NCI-H2081 treated with DMSO at 0.1 percent for 48 hours (cell line): ENCODE measurements at regions not wholly inside any gene's neighbourhood (a gene's known extent, or its start where the extent isn't known, plus 50 kb on each side); places are given as distances from the start of the nearest gene placed in this dataset.
"Not testable (repeated sequence)": the region's sequence is repeated elsewhere in the genome, so short reads cannot be mapped to it uniquely, and the experiment has no call there.

Experiments used
- DNase-seq: peaks from one replicate; lab custom pipeline; 2025; lab: John Stamatoyannopoulos, UW

DNA sequence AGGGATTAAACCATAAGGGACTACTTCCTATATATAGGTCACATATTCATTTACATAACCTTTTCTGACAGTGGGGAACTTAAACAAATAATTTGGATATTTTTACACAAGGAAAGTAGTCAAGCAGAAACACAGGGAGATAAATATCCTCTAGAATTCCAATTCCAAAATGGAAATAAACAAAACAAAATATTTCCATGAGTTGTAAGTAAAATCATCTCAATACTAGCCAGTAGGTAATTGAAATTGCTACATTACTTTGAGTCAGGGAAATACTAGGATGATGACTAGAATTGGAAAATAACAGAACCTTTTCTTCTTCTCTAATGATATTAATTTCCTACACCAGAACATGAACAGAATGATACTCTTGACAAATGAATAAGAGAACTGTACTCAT, 1308.1 kb upstream of the GJE1 start:
- DNase-seq, result no peak

DNA sequence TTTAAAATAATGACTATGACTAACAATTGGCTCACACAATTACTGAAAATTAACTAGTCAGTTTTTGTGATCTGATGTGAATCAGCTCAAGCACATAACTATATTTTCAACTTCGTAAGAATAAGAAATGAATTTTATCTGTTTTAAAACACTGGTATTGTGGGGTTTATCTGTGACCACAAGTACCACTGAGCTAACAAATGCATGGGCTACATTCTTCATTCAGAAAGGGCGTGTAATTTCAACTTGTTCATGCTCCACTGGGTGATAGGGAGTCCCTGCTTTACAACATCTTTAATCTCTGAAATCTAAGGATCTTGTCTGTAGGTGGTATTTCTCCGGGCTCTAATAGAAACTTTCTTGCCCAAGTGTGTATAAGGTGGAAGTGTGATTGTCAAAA, 1311.5 kb upstream of the GJE1 start:
- no peak for DNase-seq

DNA sequence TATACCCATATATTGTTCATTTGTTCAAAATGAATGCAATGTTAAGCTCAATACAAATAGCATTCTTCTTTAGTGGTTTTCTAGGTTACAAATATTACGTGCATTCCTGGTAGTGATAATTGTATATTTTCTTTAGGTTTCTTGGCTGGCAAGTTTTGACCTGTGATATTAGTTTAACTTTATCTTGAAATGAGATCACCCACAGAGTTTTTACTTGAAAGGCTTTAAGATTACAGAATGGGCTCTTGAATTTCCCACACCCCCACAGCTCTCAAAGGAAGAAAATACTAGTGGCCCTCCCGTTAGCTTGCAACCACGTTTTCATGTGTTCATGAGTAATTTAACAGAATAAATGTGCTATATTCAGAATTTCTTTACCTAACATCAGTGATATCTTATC, 1315.5 kb upstream of the GJE1 start:
- DNase-seq, result no peak

GRCh38 chr6:140816681-140817080, 1316.0 kb upstream of the GJE1 start:
- no peak for DNase-seq

DNA sequence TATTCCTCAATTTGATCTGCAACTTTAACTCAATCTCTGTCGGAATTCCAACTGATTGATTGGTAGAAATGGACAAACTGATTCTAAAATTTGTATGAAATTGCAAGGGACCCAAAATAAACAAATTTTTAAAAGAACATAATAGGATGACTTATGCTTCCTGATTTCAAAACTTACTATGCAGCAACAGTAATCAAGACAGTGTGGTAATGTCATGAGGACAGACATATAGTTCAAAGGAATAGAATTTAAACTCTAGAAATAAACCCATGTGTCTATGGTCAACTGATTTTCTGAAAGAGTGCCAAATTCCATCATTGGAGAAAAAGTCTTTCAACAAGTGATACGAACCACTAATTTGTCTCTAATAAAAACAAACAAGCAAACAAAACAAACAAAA, 1320.1 kb upstream of the GJE1 start:
- no peak for DNase-seq

GRCh38 chr6:140811642-140812041, 1321.1 kb upstream of the GJE1 start:
- DNase-seq, result no peak

GRCh38 chr6:140809694-140810101, 1323.0 kb upstream of the GJE1 start:
- DNase-seq, result no peak

- no peak for DNase-seq
Observed at GRCh38 chr6:140806431-140806830, 1326.3 kb upstream of the GJE1 start.

- no peak for DNase-seq
Observed at GRCh38 chr6:140794544-140794943, 1338.2 kb upstream of the GJE1 start.

- DNase-seq, result no peak
Observed at GRCh38 chr6:140790109-140790508, 1342.6 kb upstream of the GJE1 start.

DNA sequence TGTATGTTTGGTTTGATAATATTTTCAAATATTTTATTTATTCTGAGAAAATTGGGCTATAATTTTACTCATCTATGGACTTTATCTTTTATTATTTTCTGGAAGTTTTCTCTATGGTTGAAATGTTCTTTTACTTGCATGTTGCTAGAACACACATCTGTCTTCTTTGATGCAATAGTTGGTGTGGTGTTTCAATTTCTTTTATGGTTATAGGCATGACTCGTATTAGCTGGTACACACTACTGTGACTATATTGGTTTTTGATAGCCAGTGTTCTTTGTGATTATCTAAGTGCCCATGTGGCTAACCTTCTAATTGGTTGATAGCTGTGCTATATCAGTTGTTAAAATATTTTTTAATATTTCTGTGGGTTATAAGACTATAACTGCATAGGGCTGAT, 1343.3 kb upstream of the GJE1 start:
- no peak for DNase-seq

DNA sequence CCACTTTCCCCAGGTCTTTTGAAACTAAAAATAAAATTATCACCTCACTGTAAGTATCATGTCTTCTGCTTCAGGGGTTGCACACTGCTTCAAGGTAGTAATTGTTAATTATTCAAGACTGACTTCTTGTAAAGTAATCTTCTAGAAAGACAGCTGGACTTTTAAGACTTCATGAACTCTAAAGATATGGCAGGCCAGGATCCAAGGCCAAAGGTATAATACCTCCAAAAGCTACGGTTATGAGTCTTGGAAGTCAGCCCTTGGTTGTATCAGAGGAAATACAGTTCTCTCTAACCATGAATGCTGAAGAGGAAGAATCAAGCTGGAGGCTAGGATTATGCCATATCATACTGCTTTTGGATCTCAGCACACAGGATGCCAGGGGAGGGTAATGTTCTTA, 1346.8 kb upstream of the GJE1 start:
- no peak for DNase-seq

DNA sequence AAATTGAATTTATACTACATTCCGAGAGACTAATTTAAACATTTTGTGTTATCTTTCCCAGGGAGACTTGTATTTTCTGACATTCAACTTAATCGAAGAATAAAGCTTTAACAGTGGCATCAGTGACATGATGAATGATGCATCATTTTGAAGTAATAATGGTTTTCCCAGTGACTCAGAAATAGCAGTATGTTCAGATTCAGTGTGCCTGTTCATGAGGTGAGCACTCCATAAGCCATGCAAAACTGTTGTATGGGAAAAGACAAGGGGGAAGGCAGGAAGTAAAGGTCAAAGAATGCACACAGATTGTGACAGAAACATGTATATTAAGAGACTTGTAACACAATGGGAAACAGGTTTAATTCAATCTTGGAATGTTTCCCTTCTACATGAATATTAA, 1348.2 kb upstream of the GJE1 start:
- DNase-seq, result no peak

GRCh38 chr6:140783504-140783903, 1349.2 kb upstream of the GJE1 start:
- DNase-seq, result not testable (repeated sequence)

DNA sequence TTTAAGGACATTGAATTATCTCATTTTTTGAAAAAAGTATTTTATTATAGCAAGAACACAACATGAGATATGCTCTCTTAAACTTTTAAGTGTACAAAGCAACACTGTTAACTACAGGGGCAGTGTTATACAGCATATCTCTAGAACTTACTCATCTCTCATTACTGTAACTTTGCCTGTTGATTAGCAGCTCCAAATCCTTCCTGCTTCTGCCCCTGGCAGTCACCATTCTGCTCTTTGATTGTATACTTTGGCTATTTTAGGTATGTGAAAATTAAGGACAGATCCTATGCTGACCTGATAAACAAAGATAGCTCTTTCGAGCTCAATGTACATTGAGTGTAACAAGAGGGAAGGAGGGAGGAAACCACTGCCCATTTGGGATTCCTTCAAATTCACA, 1349.8 kb upstream of the GJE1 start:
- no peak for DNase-seq

- DNase-seq, result no peak
Observed at GRCh38 chr6:140779991-140780596, 1352.6 kb upstream of the GJE1 start.

DNA sequence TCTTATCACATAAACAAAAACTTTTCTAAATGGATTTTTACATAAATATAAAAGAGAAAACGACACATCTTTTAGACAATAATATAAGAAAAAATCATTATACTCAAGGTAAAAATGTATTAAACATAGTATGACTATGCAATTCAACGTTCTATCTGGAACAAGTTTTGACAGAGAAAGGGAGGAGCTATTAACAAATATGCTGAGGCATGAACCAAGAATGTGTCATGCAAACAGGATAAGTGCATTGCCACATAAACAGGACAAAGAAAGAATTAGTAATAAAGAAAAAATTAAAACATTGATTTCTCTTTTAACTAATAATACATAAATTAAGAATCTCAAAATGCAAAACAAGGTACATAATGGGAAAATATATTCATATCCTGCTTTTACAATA, 1353.4 kb upstream of the GJE1 start:
- DNase-seq, result no peak

DNA sequence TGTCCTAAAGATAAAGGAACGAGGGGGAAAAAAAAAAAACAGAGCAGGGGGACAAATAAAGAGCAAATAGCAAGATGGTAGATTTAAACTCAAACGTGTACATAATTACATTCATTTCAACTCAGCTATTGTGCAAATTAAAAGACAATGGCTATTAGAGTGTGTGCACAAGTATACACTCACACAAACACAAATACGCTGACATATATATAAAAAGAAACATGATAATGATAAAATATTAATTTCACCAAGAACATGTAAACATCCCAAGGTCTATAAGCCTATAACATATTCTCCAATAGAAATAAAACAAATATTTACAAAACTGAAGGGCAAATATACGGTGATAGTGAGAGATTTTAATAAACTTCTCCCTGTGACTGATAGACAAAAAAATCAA, 1354.9 kb upstream of the GJE1 start:
- DNase-seq, result no peak

- DNase-seq, result no peak
Observed at GRCh38 chr6:140775061-140775460, 1357.7 kb upstream of the GJE1 start.

- no peak for DNase-seq
Observed at GRCh38 chr6:140774080-140774505, 1358.6 kb upstream of the GJE1 start.

- DNase-seq, result no peak
Observed at GRCh38 chr6:140773276-140773675, 1359.4 kb upstream of the GJE1 start.

DNA sequence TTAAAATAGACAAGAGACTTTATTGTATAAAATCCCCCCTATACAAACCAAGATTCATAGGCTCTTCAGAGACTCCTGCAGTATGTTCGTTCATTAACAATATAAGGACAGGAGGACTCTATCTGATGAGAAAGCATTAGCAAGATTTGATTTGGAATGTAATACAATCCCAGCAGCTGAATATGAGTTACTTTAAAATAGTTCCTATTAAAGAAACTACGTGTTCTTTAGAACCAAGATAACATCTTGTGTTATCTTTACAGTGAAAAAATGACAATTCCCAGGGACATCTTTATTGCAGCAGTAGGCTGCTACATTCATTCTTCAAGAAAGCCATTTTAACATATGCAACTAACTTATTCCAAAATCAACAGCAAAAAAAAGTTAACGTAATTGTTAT, 1360.1 kb upstream of the GJE1 start:
- DNase-seq, result no peak

DNA sequence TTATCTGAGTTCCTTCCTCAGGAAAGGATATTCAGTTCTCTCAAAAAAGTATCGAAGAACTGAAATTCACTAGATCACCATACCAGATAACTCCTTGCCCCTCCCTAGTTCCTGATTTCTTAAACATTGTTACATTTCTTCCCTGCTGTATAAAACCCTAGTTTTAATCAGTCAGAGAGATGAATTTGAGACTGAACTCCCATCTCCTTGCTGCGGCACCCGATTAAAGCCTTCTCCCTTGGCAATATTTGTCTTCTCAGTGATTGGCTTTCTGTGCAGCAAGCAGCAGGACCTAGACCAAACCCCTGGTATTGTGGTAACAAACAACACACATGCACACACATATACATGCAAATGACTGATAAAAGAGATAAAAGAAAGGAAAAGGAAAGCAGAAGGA, 1364.6 kb upstream of the GJE1 start:
- DNase-seq, result no peak

- DNase-seq, result no peak
Observed at GRCh38 chr6:140766999-140767398, 1365.7 kb upstream of the GJE1 start.
